ENCODE measurements at regions not wholly inside any gene's neighbourhood (a gene's known extent, or its start where the extent isn't known, plus 50 kb on each side); places are given as distances from the start of the nearest gene placed in this dataset.
A peak's percentile ranks its signal among the peaks of the same experiment; 100 is the strongest.

GRCh38 chr6:26197933-26198721 is 110.9 kb downstream of the HFE start:
- DNase-seq (ENCODE audit: low spot score): no peak

DNA sequence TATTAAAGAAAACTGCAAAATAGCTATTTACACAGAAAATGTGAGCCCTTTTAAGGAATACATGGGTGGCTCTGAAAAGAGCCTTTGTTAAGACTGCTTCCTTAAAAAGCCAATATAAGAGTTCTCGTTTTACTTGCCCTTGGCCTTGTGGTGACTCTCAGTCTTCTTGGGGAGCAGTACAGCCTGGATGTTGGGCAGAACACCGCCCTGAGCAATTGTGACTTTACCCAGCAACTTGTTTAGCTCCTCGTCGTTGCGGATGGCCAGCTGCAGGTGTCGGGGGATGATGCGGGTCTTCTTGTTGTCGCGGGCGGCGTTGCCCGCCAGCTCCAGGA is 111.5 kb downstream of the HFE start:
- no peak for DNase-seq (ENCODE audit: low spot score)

DNA sequence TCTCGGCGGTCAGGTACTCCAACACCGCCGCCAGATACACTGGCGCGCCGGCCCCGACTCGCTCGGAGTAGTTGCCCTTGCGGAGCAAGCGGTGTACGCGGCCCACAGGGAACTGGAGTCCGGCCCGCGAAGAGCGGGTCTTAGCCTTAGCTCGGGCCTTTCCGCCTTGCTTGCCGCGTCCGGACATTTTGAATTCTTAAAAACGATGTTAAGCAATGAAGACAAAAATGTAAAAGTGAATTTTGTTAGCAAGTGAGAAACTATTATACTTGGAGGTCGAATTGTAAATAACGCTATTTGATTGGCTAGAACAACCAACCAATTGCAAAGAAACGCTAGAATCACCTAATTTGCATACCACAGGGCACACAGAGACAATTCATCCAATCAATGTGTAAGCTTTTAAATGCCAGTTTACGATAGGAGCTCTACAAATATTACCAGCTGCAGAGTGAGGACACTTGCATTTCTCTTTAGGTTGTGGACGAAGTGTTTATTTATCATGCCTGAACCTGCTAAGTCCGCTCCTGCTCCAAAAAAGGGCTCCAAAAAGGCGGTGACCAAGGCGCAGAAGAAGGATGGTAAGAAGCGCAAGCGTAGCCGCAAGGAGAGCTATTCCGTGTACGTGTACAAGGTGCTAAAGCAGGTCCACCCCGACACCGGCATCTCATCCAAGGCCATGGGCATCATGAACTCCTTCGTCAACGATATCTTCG is 112.0 kb downstream of the HFE start:
- peak; percentile 90 for DNase-seq (ENCODE audit: low spot score)

- no peak for DNase-seq (ENCODE audit: low spot score)
Measured at GRCh38 chr6:26199773-26200764, 112.8 kb downstream of the HFE start.

GRCh38 chr6:26200918-26201721 is 113.9 kb downstream of the HFE start:
- DNase-seq (ENCODE audit: low spot score): no peak

- no peak for DNase-seq (ENCODE audit: low spot score)
Measured at GRCh38 chr6:26202201-26202611, 115.0 kb downstream of the HFE start.

DNA sequence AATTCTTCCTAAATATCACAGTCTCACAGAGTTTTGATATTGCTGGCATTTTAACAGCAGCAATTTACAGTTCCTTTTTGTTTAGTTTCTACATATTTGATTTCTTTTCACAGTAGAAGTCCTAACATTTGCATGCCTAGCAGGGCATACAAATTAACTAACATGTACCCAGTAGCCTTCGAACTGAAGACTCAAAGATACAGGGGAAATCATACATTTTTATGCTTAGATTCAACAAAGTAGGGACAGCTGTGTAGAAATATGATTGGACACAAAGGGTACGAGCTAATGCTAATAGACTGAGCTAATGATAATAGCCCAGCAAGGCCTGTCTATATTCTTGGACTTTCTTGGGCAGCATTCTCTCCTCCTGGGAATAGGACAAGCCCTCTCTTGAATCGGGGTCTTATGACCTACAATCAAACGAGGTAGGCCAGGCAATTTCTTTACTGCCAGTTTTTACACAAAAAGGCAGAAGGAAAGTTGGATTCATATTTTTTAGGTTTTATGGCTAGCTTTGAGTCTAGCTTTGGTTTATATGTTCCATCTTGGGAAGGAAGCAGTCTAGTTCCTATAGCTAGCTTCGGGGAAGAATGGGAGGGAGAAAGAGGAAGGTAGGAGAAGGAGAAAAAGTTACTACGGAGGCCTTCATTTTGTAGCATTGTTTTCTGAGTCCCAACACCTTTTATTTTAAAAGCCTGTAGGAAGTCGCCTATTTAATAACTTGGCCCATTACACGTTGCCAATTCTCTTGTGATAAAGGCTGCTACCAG is 115.8 kb downstream of the HFE start:
- no peak for DNase-seq (ENCODE audit: low spot score)

DNA sequence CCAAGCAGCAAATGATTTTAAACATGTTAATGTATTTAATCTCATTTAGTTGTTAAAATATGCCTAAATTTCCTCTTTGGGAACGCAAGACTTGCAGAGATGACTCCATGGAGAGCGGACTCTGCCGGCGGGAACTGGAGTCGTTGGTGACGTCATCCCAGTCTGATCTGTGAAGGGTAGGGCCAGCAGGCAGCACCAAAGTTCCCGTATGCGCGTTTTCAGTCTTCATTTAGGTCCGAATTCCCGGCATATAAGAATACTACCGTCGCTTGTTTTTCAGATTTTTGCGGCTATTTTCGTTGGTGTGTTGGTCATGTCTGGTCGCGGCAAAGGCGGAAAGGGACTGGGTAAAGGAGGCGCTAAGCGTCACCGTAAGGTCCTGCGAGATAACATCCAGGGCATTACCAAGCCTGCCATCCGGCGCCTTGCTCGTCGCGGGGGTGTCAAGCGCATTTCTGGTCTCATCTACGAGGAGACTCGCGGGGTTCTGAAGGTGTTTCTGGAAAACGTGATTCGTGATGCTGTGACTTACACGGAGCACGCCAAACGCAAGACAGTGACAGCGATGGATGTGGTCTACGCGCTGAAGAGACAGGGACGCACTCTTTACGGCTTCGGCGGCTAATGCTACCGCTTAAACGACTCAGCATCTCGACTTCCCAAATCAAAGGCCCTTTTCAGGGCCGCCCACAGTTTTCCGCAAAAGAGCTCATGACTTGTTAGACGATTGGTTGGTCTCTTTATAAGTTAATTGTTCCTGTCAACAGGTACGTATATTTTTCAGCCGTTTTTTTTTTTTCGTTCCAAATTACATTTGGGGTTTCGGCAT is 117.3 kb downstream of the HFE start:
- peak; percentile 95 for DNase-seq (ENCODE audit: low spot score)

GRCh38 chr6:26205161-26205624 is 118.0 kb downstream of the HFE start:
- DNase-seq (ENCODE audit: low spot score): peak; percentile 76

- peak; percentile 71 for DNase-seq (ENCODE audit: low spot score)
Measured at GRCh38 chr6:26205625-26206574, 118.7 kb downstream of the HFE start.

DNA sequence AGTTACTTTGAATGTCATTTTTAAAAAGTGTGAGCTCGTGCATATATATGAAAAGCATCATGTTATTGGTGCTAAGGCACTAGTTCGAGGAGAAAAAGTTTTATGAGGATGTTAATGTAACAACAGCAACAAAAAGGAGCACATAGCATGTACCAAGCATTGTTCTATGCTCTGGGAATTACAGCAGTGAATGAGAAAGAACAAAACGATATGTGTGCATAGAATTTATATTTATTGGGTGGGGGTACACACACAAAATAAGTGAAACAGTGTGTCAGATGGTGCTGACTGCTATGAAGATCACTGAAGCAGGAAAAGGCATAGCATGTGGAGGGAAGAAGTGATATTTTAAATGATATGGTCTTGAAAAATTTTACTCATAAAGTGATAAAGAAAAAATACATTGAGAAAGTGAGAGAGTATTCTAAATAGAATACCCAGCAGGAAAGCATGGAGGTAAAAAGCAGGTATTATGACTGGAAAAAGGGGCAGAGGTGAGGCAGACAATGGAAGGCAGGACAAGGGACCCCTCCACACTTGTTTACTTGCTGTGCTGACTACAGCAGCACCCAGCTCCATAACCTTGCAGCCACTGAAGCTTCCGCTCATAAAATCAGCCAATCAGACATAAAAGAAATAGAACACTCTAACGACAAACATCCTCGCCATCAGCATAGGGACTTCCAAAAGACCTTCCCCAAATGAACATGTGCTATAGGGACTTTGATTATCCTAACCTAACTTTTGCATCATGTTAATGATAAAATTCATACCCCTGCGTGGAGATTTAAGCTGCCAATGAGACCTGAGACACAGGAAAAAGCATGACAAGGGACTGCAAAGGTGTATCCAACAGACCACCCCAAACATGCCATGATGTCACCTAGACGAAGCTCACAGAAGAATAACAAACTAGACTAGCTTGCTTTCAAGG is 119.9 kb downstream of the HFE start:
- DNase-seq (ENCODE audit: low spot score): no peak

GRCh38 chr6:26211963-26212362 is 124.7 kb downstream of the HFE start:
- no peak for DNase-seq (ENCODE audit: low spot score)

DNA sequence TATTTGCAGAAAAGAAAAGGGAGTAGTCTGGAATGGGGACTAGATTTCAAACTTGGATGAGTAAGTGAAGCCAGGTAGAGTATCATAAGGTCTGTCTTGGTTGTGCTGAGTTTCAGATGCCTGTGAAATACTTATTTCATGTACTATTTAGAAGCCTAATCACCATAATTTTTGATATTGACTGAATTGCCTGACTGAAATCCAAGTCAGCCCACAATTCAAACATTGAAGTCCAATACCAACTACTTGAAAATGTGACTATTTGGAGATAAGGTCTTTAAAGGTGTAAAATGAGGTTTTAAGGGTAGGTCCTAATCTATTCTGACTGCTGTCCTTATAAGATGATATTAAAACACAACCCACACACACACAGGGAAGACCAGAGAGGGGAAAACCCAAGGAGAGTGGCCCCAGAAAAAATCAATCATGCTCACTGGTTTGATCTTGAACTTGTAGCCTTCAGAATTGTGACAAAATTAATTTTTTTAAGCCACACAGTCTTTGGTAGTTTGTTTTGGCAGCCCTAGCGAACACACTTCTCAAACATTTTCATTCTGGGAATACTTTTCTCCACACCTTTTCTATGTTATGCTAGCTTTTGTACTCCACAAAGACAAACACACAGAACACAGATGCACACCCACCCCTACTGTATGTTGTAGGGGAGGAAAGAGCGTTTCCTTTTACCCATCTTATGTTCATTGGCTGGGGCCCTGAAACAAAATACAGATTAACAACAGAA is 126.3 kb downstream of the HFE start:
- DNase-seq (ENCODE audit: low spot score): no peak

- DNase-seq (ENCODE audit: low spot score): no peak
Measured at GRCh38 chr6:26214803-26215584, 127.8 kb downstream of the HFE start.

- DNase-seq (ENCODE audit: low spot score): no peak
Measured at GRCh38 chr6:26215585-26216358, 128.5 kb downstream of the HFE start.

Data from AG08395 (cell line).